ENCODE measurements at regions not wholly inside any gene's neighbourhood (a gene's known extent, or its start where the extent isn't known, plus 50 kb on each side); places are given as distances from the start of the nearest gene placed in this dataset.

GRCh38 chr10:55966101-55966500 is 395.0 kb downstream of the ZWINT start:
- no peaks in the 10 kb centered on the region for H3K23me2 ChIP-seq (ENCODE audit: low read depth, low read length)
- FAIRE-seq (no peak), DNase-seq (ENCODE audit: low read depth in 1 of 2, low spot score in 2 of 2) (no peak)
- H3K4me3 ChIP-seq (ENCODE audit: extremely low read depth in 1 of 4, insufficient read depth in 2 of 4, low read depth in 3 of 4, low read length in 4 of 4) = no peak overlapping the region
- H3K14ac ChIP-seq (ENCODE audit: insufficient read length) = no peak overlapping the region
- no peak overlapping the region for H3K18ac ChIP-seq (ENCODE audit: extremely low read depth, low read length)
- H3K9ac ChIP-seq (replicated peaks in 1 of 4; ENCODE audit: extremely low read depth in 1 of 4, low read depth in 3 of 4, low read length in 3 of 4) = no peak overlapping the region
- H3K27ac ChIP-seq (ENCODE audit: low read depth, low read length) = no peak overlapping the region
- no peak overlapping the region for H2BK12ac ChIP-seq (ENCODE audit: low read depth, low read length)
- no peak overlapping the region for H2AFZ ChIP-seq (ENCODE audit: low read length)
- H2BK120ac ChIP-seq (replicated peaks; ENCODE audit: low read depth, low read length) = no peak overlapping the region
- no peaks in the 10 kb centered on the region for H3K36me3 ChIP-seq (ENCODE audit: control insufficient read depth in 2 of 4, insufficient read depth in 4 of 4, low read length in 3 of 4)
- no peaks in the 10 kb centered on the region for H4K20me1 ChIP-seq (replicated peaks in 1 of 2; ENCODE audit: control insufficient read depth in 1 of 2, insufficient read depth in 2 of 2, low read length in 2 of 2)
- no peaks in the 10 kb centered on the region for H3K27me3 ChIP-seq (replicated peaks in 1 of 4; ENCODE audit: control insufficient read depth in 3 of 4, extremely low read depth in 1 of 4, insufficient read depth in 3 of 4, low read length in 3 of 4)
- no peak overlapping the region for H4K8ac ChIP-seq (ENCODE audit: extremely low read depth, insufficient read depth, low read length)
- H2BK5ac ChIP-seq (ENCODE audit: low read depth, low read length) = no peak overlapping the region
- H2BK20ac ChIP-seq (ENCODE audit: low read length) = no peak overlapping the region
- no peak overlapping the region for H2BK15ac ChIP-seq (ENCODE audit: low read length)
- no peak overlapping the region for H3K4ac ChIP-seq (replicated peaks; ENCODE audit: insufficient read length, low read depth, low read length)
- 0 out of 4 replicates have a peak, but pooled peaks cover 0 to 4% of the 10 kb centered on the region in 2 experiments for H3K9me3 ChIP-seq (ENCODE audit: insufficient read depth in 2 of 2, low read depth in 1 of 2, low read length in 1 of 2)
- no peak overlapping the region for H4K5ac ChIP-seq (ENCODE audit: insufficient read length, low read depth, low read length)
- no peak overlapping the region for H3K23ac ChIP-seq (ENCODE audit: insufficient read length)
- H3K56ac ChIP-seq (replicated peaks; ENCODE audit: insufficient read length, low read depth, low read length) = no peak overlapping the region
- no peak overlapping the region for H4K91ac ChIP-seq (replicated peaks; ENCODE audit: insufficient read length, low read length)
- WGBS, 2 experiments (ENCODE audit: extremely low coverage in 1 of 2, insufficient coverage in 1 of 2, insufficient read length in 1 of 2, insufficient replicate concordance in 2 of 2, low coverage in 1 of 2, low lambda C conversion rate in 2 of 2, missing lambda C conversion rate in 1 of 2) = 85% methylated on average over 2 of the region's 2 CpGs; no CpG with 5 or more reads in 1 of the 2 experiments
- ChIA-PET POLR2A (ENCODE audit: partially characterized antibody) (interaction anchor here (0.9 kb wide), 1 partner anchor 13 kb away, joined by 3 read pairs; no protein-coding TSS in a partner anchor), CTCF (ENCODE audit: partially characterized antibody) (no interaction called here)
- no peak overlapping the region for H2AK5ac ChIP-seq (ENCODE audit: low read depth, low read length)
- peaks cover 0 to 3% (median 0%) of the 10 kb centered on the region in 4 experiments; a peak in 1 of 7 replicates for H3K4me1 ChIP-seq (replicated peaks in 1 of 4; ENCODE audit: control insufficient read depth in 3 of 4, insufficient read depth in 4 of 4, low read length in 3 of 4)
- no peaks in the 10 kb centered on the region for H3K79me1 ChIP-seq (ENCODE audit: low read depth, low read length)
- H3K4me2 ChIP-seq (ENCODE audit: insufficient read depth in 1 of 2, low read depth in 2 of 2, low read length in 2 of 2) = no peak overlapping the region
- no peaks in the 10 kb centered on the region for H3K79me2 ChIP-seq (ENCODE audit: control insufficient read depth in 1 of 2, insufficient read depth in 2 of 2, low read length in 2 of 2)
- TF ChIP-seq MAX (IDR thresholded peaks at IDR 0.05) = no peak
- no peak for TF ChIP-seq KDM1A (IDR thresholded peaks at IDR 0.05; ENCODE audit: borderline replicate concordance, low read length)
- no peak for TF ChIP-seq HDAC6 (IDR thresholded peaks at IDR 0.05; ENCODE audit: low read depth, low read length)
- no peak for TF ChIP-seq ZNF274 (IDR thresholded peaks at IDR 0.05; ENCODE audit: borderline replicate concordance, extremely low read depth, low read length)
- TF ChIP-seq RXRA (IDR thresholded peaks at IDR 0.05; ENCODE audit: insufficient read depth, low read depth, low read length) = no peak
- no peak for TF ChIP-seq BCL11A (IDR thresholded peaks at IDR 0.05; ENCODE audit: low read depth in 2 of 2, low read length in 2 of 2)
- no peak for TF ChIP-seq SIN3A (conservative IDR thresholded peaks at IDR 0.05 in 1 of 2, IDR thresholded peaks at IDR 0.05 in 1 of 2; ENCODE audit: low read depth in 1 of 2, low read length in 2 of 2)
- no peak for TF ChIP-seq KDM4A (IDR thresholded peaks at IDR 0.05; ENCODE audit: low read depth, low read length, severe bottlenecking)
- no peak for TF ChIP-seq CTBP2 (IDR thresholded peaks at IDR 0.05; ENCODE audit: borderline replicate concordance, insufficient read depth, insufficient read length, low read length)
- no peak for TF ChIP-seq CTCF (IDR thresholded peaks at IDR 0.05; ENCODE audit: control extremely low read depth in 1 of 3, insufficient read depth in 1 of 3, low read depth in 1 of 3, low read length in 3 of 3)

Measured in H1 (cell line).